ENCODE measurements at regions not wholly inside any gene's neighbourhood (a gene's known extent, or its start where the extent isn't known, plus 50 kb on each side); places are given as distances from the start of the nearest gene placed in this dataset.
"Not testable (repeated sequence)": the region's sequence is repeated elsewhere in the genome, so short reads cannot be mapped to it uniquely, and the experiment has no call there.

DNA sequence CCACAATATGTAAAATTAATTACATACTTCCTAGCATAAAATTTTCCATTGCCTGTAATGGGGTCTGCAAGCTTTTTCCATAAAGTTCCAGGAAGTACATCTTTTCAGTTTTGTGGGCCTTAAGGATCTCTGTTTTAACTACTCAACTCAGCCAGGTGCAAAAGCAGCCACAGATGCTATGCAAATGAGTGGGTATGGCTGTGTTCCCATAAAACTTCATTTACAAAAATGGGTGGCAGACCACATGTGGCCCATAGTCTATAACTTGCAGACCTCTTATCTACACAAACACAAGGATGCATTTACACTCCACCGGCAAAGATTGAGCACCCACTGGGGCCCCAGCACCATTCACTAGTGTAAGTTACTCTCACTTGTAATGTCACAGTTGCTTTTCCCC is 123.1 kb downstream of the ARHGAP11B start:
- H3K9me3 Mint-ChIP-seq; H3K4me1 Mint-ChIP-seq; H3K4me1 ChIP-seq (ENCODE audit: control insufficient read depth in 1 of 2, extremely low read depth in 1 of 2, insufficient read depth in 2 of 2, low read length in 2 of 2); DNase-seq; H3K27ac Mint-ChIP-seq; H3K27me3 Mint-ChIP-seq; H3K36me3 Mint-ChIP-seq; H3K36me3 ChIP-seq (ENCODE audit: control insufficient read depth in 2 of 2, extremely low read depth in 1 of 2, insufficient read depth in 1 of 2, low read length in 1 of 2); ATAC-seq (replicated peaks in 1 of 4); H3K27ac ChIP-seq (ENCODE audit: low read length); H3K9me3 ChIP-seq; H3K4me3 Mint-ChIP-seq; POLR2A ChIA-PET; H3K4me3 ChIP-seq (ENCODE audit: control insufficient read depth in 1 of 2, extremely low read depth in 1 of 2, low read length in 1 of 2); H3K27me3 ChIP-seq (replicated peaks in 1 of 2; ENCODE audit: control insufficient read depth in 2 of 2, extremely low read depth in 1 of 2, insufficient read depth in 2 of 2, low read length in 1 of 2): not testable (repeated sequence)
- CTCF ChIA-PET = interaction anchor here in 1 of 2 donors (0.6 kb wide), 1 partner anchor 56 kb away, joined by 10 read pairs; no protein-coding TSS in a partner anchor
- WGBS (ENCODE audit: insufficient coverage) = no CpG with 5 or more reads among the region's 1 CpG

- H3K27me3 Mint-ChIP-seq; H3K4me1 ChIP-seq (ENCODE audit: control insufficient read depth in 1 of 2, extremely low read depth in 1 of 2, insufficient read depth in 2 of 2, low read length in 2 of 2); H3K4me3 Mint-ChIP-seq; CTCF ChIA-PET; H3K4me1 Mint-ChIP-seq; H3K27ac Mint-ChIP-seq; H3K27me3 ChIP-seq (replicated peaks in 1 of 2; ENCODE audit: control insufficient read depth in 2 of 2, extremely low read depth in 1 of 2, insufficient read depth in 2 of 2, low read length in 1 of 2); H3K27ac ChIP-seq (ENCODE audit: low read length); H3K4me3 ChIP-seq (ENCODE audit: control insufficient read depth in 1 of 2, extremely low read depth in 1 of 2, low read length in 1 of 2); H3K36me3 ChIP-seq (ENCODE audit: control insufficient read depth in 2 of 2, extremely low read depth in 1 of 2, insufficient read depth in 1 of 2, low read length in 1 of 2); POLR2A ChIA-PET; H3K9me3 ChIP-seq; H3K9me3 Mint-ChIP-seq; H3K36me3 Mint-ChIP-seq: not testable (repeated sequence)
- WGBS (ENCODE audit: insufficient coverage) = no CpG with 5 or more reads among the region's 7 CpGs
- DNase-seq = peak in 34 of 35 experiments; percentile 13 to 79 (median 60)
- ATAC-seq (replicated peaks in 1 of 4) = peak; percentile 52 to 57 (median 54)
These were observed 129.2 kb downstream of the ARHGAP11B start for GRCh38 chr15:30755036-30755687.

GRCh38 chr15:30760633-30761032 is 134.7 kb downstream of the ARHGAP11B start:
- H3K36me3 Mint-ChIP-seq; H3K4me1 Mint-ChIP-seq; H3K4me1 ChIP-seq (ENCODE audit: control insufficient read depth in 1 of 2, extremely low read depth in 1 of 2, insufficient read depth in 2 of 2, low read length in 2 of 2); ATAC-seq (replicated peaks in 1 of 4); POLR2A ChIA-PET; H3K9me3 ChIP-seq; H3K36me3 ChIP-seq (ENCODE audit: control insufficient read depth in 2 of 2, extremely low read depth in 1 of 2, insufficient read depth in 1 of 2, low read length in 1 of 2); H3K4me3 Mint-ChIP-seq; H3K27ac ChIP-seq (ENCODE audit: low read length); H3K4me3 ChIP-seq (ENCODE audit: control insufficient read depth in 1 of 2, extremely low read depth in 1 of 2, low read length in 1 of 2); H3K27me3 Mint-ChIP-seq; DNase-seq; H3K27ac Mint-ChIP-seq; H3K9me3 Mint-ChIP-seq; H3K27me3 ChIP-seq (replicated peaks in 1 of 2; ENCODE audit: control insufficient read depth in 2 of 2, extremely low read depth in 1 of 2, insufficient read depth in 2 of 2, low read length in 1 of 2): not testable (repeated sequence)
- CTCF ChIA-PET = interaction anchor here in 1 of 2 donors (0.6 kb wide), 1 partner anchor 73 kb away, joined by 3 read pairs; no protein-coding TSS in a partner anchor
- WGBS (ENCODE audit: insufficient coverage) = 100% methylated on average over 2 of the region's 5 CpGs

DNA sequence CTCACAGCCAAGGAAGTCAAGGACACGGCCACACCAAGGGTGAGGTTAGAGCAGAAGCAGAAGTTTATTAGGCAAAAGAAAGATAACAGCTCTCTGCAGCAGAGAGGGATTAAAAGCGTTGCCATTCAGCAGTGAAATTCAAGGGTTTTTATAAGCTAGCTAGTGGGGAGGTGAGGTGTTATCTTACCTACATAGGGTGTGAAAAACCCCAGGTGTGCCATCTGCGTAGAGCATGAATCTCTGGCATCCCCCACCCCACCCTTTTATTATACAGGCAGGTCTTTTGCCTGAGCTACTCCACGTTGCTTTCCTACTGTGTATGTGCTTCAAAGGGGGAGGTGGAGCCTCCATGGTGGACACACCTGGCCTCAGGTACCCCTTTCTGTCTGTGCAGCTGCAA is 135.4 kb downstream of the ARHGAP11B start:
- H3K27me3 Mint-ChIP-seq; H3K9me3 Mint-ChIP-seq; DNase-seq; H3K4me3 ChIP-seq (ENCODE audit: control insufficient read depth in 1 of 2, extremely low read depth in 1 of 2, low read length in 1 of 2); CTCF ChIA-PET; H3K9me3 ChIP-seq; H3K4me3 Mint-ChIP-seq; H3K4me1 ChIP-seq (ENCODE audit: control insufficient read depth in 1 of 2, extremely low read depth in 1 of 2, insufficient read depth in 2 of 2, low read length in 2 of 2); H3K36me3 ChIP-seq (ENCODE audit: control insufficient read depth in 2 of 2, extremely low read depth in 1 of 2, insufficient read depth in 1 of 2, low read length in 1 of 2); ATAC-seq (replicated peaks in 1 of 4); H3K4me1 Mint-ChIP-seq; H3K27me3 ChIP-seq (replicated peaks in 1 of 2; ENCODE audit: control insufficient read depth in 2 of 2, extremely low read depth in 1 of 2, insufficient read depth in 2 of 2, low read length in 1 of 2); H3K27ac ChIP-seq (ENCODE audit: low read length); H3K27ac Mint-ChIP-seq; H3K36me3 Mint-ChIP-seq: not testable (repeated sequence)
- no CpG with 5 or more reads among the region's 4 CpGs for WGBS (ENCODE audit: insufficient coverage)
- POLR2A ChIA-PET = interaction anchor here in 1 of 2 donors (0.6 kb wide), 1 partner anchor 351 kb away, joined by 3 read pairs; no protein-coding TSS in a partner anchor

DNA sequence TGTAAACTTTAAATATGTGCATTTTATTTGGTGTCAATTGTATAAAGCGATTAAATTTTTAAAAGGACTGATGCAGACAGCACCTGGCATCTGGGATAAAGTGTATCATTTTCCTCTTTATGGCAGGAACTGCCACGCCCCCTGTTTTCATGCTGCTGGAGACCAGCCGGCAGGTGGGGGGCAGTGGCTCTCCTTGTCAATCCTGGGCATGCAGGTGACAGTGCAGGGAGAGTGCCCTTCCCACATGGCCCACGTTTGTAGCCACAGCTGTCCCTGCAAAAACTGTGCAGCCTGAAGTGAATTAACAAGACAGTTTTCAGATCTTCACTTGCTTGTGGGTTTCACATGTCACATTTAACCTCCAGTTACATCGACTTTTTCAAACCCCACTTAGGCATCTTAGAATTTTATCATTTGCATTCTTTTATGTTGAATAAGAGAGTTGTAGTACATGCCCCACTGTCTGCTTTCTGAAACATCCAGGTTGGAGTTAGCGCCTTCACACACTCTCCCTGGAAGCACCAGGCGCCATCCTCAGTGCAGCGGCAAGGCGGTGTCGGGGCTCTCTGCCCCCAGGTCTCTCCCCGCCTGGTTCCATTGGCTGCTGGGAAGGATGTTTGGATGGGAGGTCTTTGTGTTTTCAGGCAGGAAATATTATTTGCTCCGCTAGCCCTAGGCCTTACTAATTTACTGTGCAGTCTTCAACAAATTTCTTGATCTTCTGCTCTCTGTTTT is 134.2 kb upstream of the FAN1 start:
- ATAC-seq (replicated peaks in 1 of 4); H3K36me3 ChIP-seq (ENCODE audit: control insufficient read depth in 2 of 2, extremely low read depth in 1 of 2, insufficient read depth in 1 of 2, low read length in 1 of 2); H3K27ac Mint-ChIP-seq; H3K4me1 ChIP-seq (ENCODE audit: control insufficient read depth in 1 of 2, extremely low read depth in 1 of 2, insufficient read depth in 2 of 2, low read length in 2 of 2); DNase-seq; CTCF ChIA-PET; H3K9me3 Mint-ChIP-seq; H3K27me3 Mint-ChIP-seq; H3K27ac ChIP-seq (ENCODE audit: low read length); H3K4me3 Mint-ChIP-seq; H3K36me3 Mint-ChIP-seq; POLR2A ChIA-PET; H3K9me3 ChIP-seq; H3K27me3 ChIP-seq (replicated peaks in 1 of 2; ENCODE audit: control insufficient read depth in 2 of 2, extremely low read depth in 1 of 2, insufficient read depth in 2 of 2, low read length in 1 of 2); H3K4me3 ChIP-seq (ENCODE audit: control insufficient read depth in 1 of 2, extremely low read depth in 1 of 2, low read length in 1 of 2): not testable (repeated sequence)
- 100% methylated on average over 4 of the region's 12 CpGs for WGBS (ENCODE audit: insufficient coverage)
- H3K4me1 Mint-ChIP-seq = peaks cover 0 to 10% (median 3%) of the 10 kb centered on the region in 3 donors

- H3K4me1 ChIP-seq (ENCODE audit: control insufficient read depth in 1 of 2, extremely low read depth in 1 of 2, insufficient read depth in 2 of 2, low read length in 2 of 2) = peaks cover 0 to 2% of the 10 kb centered on the region in 2 experiments
- DNase-seq = no peak
- H3K4me3 ChIP-seq (ENCODE audit: control insufficient read depth in 1 of 2, extremely low read depth in 1 of 2, low read length in 1 of 2) = no peak overlapping the region
- no peaks in the 10 kb centered on the region for H3K9me3 ChIP-seq
- H3K9me3 Mint-ChIP-seq = no peaks in the 10 kb centered on the region
- peaks cover 0 to 8% of the 10 kb centered on the region in 2 donors for H3K27me3 Mint-ChIP-seq
- 98% methylated on average over 14 of the region's 17 CpGs for WGBS (ENCODE audit: insufficient coverage)
- no peak overlapping the region for H3K4me3 Mint-ChIP-seq
- POLR2A ChIA-PET = no interaction called here
- H3K27ac Mint-ChIP-seq = no peak overlapping the region
- peaks cover 6% of the 10 kb centered on the region for H3K36me3 Mint-ChIP-seq
- peaks cover 0 to 10% (median 3%) of the 10 kb centered on the region in 3 donors for H3K4me1 Mint-ChIP-seq
- no peak overlapping the region for H3K27ac ChIP-seq (ENCODE audit: low read length)
- no peaks in the 10 kb centered on the region for H3K36me3 ChIP-seq (ENCODE audit: control insufficient read depth in 2 of 2, extremely low read depth in 1 of 2, insufficient read depth in 1 of 2, low read length in 1 of 2)
- CTCF ChIA-PET = no interaction called here
- no peak for ATAC-seq (replicated peaks in 1 of 4)
- H3K27me3 ChIP-seq (replicated peaks in 1 of 2; ENCODE audit: control insufficient read depth in 2 of 2, extremely low read depth in 1 of 2, insufficient read depth in 2 of 2, low read length in 1 of 2) = no peaks in the 10 kb centered on the region
These were observed 133.0 kb upstream of the FAN1 start for GRCh38 chr15:30770759-30771158.

All from T-cell (primary cell).